ENCODE measurements at regions not wholly inside any gene's neighbourhood (a gene's known extent, or its start where the extent isn't known, plus 50 kb on each side); places are given as distances from the start of the nearest gene placed in this dataset.

GRCh38 chr13:80012251-80012650, 328.7 kb downstream of the SPRY2 start:
- no peak for DNase-seq

GRCh38 chr13:80011448-80012212, 329.3 kb downstream of the SPRY2 start:
- no peak for DNase-seq

GRCh38 chr13:80010846-80011245, 330.1 kb downstream of the SPRY2 start:
- DNase-seq = no peak

GRCh38 chr13:80010286-80010831, 330.6 kb downstream of the SPRY2 start:
- DNase-seq = no peak

GRCh38 chr13:80009760-80010159, 331.2 kb downstream of the SPRY2 start:
- DNase-seq = no peak

- no peak for DNase-seq
Measured at GRCh38 chr13:80006940-80007339, 334.0 kb downstream of the SPRY2 start.

- DNase-seq = no peak
Measured at GRCh38 chr13:80001510-80001842, 339.4 kb downstream of the SPRY2 start.

- DNase-seq = no peak
Measured at GRCh38 chr13:80000684-80001509, 340.0 kb downstream of the SPRY2 start.

- DNase-seq = no peak
Measured at GRCh38 chr13:79999601-80000000, 341.3 kb downstream of the SPRY2 start.

- no peak for DNase-seq
Measured at GRCh38 chr13:79998381-79998880, 342.5 kb downstream of the SPRY2 start.

- DNase-seq = no peak
Measured at GRCh38 chr13:79997244-79997643, 343.7 kb downstream of the SPRY2 start.

GRCh38 chr13:79995334-79995733, 345.6 kb downstream of the SPRY2 start:
- DNase-seq = no peak

GRCh38 chr13:79992111-79992510, 348.8 kb downstream of the SPRY2 start:
- no peak for DNase-seq

- no peak for DNase-seq
Measured at GRCh38 chr13:79990048-79990447, 350.9 kb downstream of the SPRY2 start.

- DNase-seq = no peak
Measured at GRCh38 chr13:79989217-79989661, 351.7 kb downstream of the SPRY2 start.

- DNase-seq = no peak
Measured at GRCh38 chr13:79988573-79988972, 352.4 kb downstream of the SPRY2 start.

- no peak for DNase-seq
Measured at GRCh38 chr13:79987761-79988160, 353.2 kb downstream of the SPRY2 start.

GRCh38 chr13:79987323-79987722, 353.6 kb downstream of the SPRY2 start:
- DNase-seq = peak; percentile 71

- no peak for DNase-seq
Measured at GRCh38 chr13:79986890-79987289, 354.0 kb downstream of the SPRY2 start.

GRCh38 chr13:79974935-79975650, 365.8 kb downstream of the SPRY2 start:
- peak; percentile 43 for DNase-seq

- no peak for DNase-seq
Measured at GRCh38 chr13:79973533-79973963, 367.4 kb downstream of the SPRY2 start.

- no peak for DNase-seq
Measured at GRCh38 chr13:79972066-79972569, 368.8 kb downstream of the SPRY2 start.

GRCh38 chr13:79966493-79966895, 374.4 kb downstream of the SPRY2 start:
- no peak for DNase-seq
